HG02870 (cell line): ENCODE measurements at regions not wholly inside any gene's neighbourhood (a gene's known extent, or its start where the extent isn't known, plus 50 kb on each side); places are given as distances from the start of the nearest gene placed in this dataset.
"Not testable (repeated sequence)": the region's sequence is repeated elsewhere in the genome, so short reads cannot be mapped to it uniquely, and the experiment has no call there.

Source experiments
- ATAC-seq: cut with Tn5 transposase; IDR thresholded peaks from one replicate; pipeline ENCODE4 v1.9.1; 2021; ENCODE audit warnings: mild to moderate bottlenecking, moderate library complexity; ENCODE audit not compliant: unreplicated experiment

GRCh38 chr4:159030297-159030696 lies 72.6 kb upstream of the RAPGEF2 start:
- ATAC-seq, result not testable (repeated sequence)

GRCh38 chr4:159035570-159035969 lies 67.3 kb upstream of the RAPGEF2 start:
- peak; percentile 46 for ATAC-seq

GRCh38 chr4:159038536-159038935 lies 64.3 kb upstream of the RAPGEF2 start:
- no peak for ATAC-seq

- no peak for ATAC-seq
Observed at GRCh38 chr4:159041054-159042034, 61.5 kb upstream of the RAPGEF2 start.

GRCh38 chr4:159042097-159042605 lies 60.7 kb upstream of the RAPGEF2 start:
- no peak for ATAC-seq

- ATAC-seq, result no peak
Observed at GRCh38 chr4:159042868-159043267, 60.0 kb upstream of the RAPGEF2 start.

- ATAC-seq, result no peak
Observed at GRCh38 chr4:159043861-159044260, 59.0 kb upstream of the RAPGEF2 start.

GRCh38 chr4:159045321-159045720 lies 57.6 kb upstream of the RAPGEF2 start:
- no peak for ATAC-seq

GRCh38 chr4:159046683-159047082 lies 56.2 kb upstream of the RAPGEF2 start:
- no peak for ATAC-seq

- no peak for ATAC-seq
Observed at GRCh38 chr4:159047478-159048165, 55.3 kb upstream of the RAPGEF2 start.

GRCh38 chr4:159048166-159048886 lies 54.6 kb upstream of the RAPGEF2 start:
- no peak for ATAC-seq

GRCh38 chr4:159049780-159050375 lies 53.0 kb upstream of the RAPGEF2 start:
- no peak for ATAC-seq

GRCh38 chr4:159051245-159052071 lies 51.4 kb upstream of the RAPGEF2 start:
- ATAC-seq, result peak; percentile 83

- no peak for ATAC-seq
Observed at GRCh38 chr4:159052315-159052714, 50.6 kb upstream of the RAPGEF2 start.
